Heart right ventricle (tissue), 16 donors: ENCODE measurements at regions not wholly inside any gene's neighbourhood (a gene's known extent, or its start where the extent isn't known, plus 50 kb on each side); places are given as distances from the start of the nearest gene placed in this dataset.

Experiments
- ATAC-seq, 8 donors: fragments of 200-7000 bp; cut with Tn5 transposase; one replicate each; pipeline ENCODE4 v1.9.1; 2020; ENCODE audit warnings: mild to moderate bottlenecking in 8 of 8, moderate library complexity in 8 of 8, moderate number of reproducible peaks in 1 of 8
- DNase-seq, 2 donors: peaks; one replicate each; pipeline ENCODE4 v3.0.0-alpha.2; 2020
- H3K27ac ChIP-seq, 10 donors: fragments of 200-600 bp; sonication (generic) in 2 of 10; one replicate each; pipeline versions ENCODE4 v1.5.0 to v1.8.0; 2020 to 2022; ENCODE audit warnings: mild to moderate bottlenecking in 3 of 10
- H3K27me3 ChIP-seq, 7 donors: fragments of 200-600 bp; one replicate each; pipeline ENCODE4 v1.8.0; 2021 to 2022; ENCODE audit warnings: mild to moderate bottlenecking in 2 of 7
- H3K36me3 ChIP-seq, 9 donors: fragments of 200-600 bp; sonication (generic) in 1 of 9; one replicate each; pipeline versions ENCODE4 v1.5.0 to v1.8.0; 2020 to 2022; ENCODE audit warnings: mild to moderate bottlenecking in 2 of 9
- H3K4me1 ChIP-seq, 9 donors: fragments of 200-600 bp; sonication (generic) in 1 of 9; one replicate each; pipeline versions ENCODE4 v1.5.0 to v1.8.0; 2020 to 2022; ENCODE audit warnings: mild to moderate bottlenecking in 4 of 9
- H3K4me3 ChIP-seq, 10 donors: fragments of 200-600 bp; sonication (generic) in 2 of 10; one replicate each; pipeline versions ENCODE4 v1.5.0 to v1.8.0; 2020 to 2022; ENCODE audit warnings: mild to moderate bottlenecking in 7 of 10, moderate library complexity in 2 of 10
- H3K9me3 ChIP-seq, 11 donors: fragments of 200-600 bp in 10 of 11; sonication (generic) in 2 of 11; one replicate each; pipeline versions ENCODE4 v1.5.0 to v1.8.0; 2013 to 2022; ENCODE audit warnings: mild to moderate bottlenecking in 2 of 11, control low read depth in 1 of 11, moderate library complexity in 1 of 11
- WGBS, 2 donors: extraction: QIAGEN DNeasy Blood & Tissue Kit; methylation state at CpG; one replicate each; pipeline ENCODE4 v1.1.7; 2013; ENCODE audit warnings: inconsistent platforms in 1 of 2; 5-methylcytosine and 5-hydroxymethylcytosine counted together
- intact Hi-C, 10 donors: fragments of 100-400 bp; cut with DNase I; formaldehyde crosslinking; loops; one replicate each; pipeline versions ENCODE4 v1.11.1 to v1.14.2; 2022
- TF ChIP-seq, protein P1 (sequence below), 9 donors: fragments of 200-600 bp; sonication (generic) in 2 of 9; IDR thresholded peaks; one replicate each; pipeline versions ENCODE4 v1.5.0 to v1.8.0; 2021 to 2022; ENCODE audit warnings: antibody characterized with exemption in 9 of 9, mild to moderate bottlenecking in 5 of 9, moderate library complexity in 1 of 9
- donor health status: Arrhythmogenic right ventricular cardiomyopathy.
- donor health status: ischemic (EF 13 %, LVEDD 7.1; RV severe dilation, severe dysfunction).
- donor health status: healthy with polysubstance abuse.
- donor health status: DM: no; HTN: yes; CAD: no.
- donor health status: DM: no; HTN: no; CAD: no.
- donor health status: ischemic (EF 25% LVEDD 6.9; RV normal size, moderate dysfunction).
- donor health status: ischemic (EF 25% LVEDD 5.7; RV mildly dilated, moderate dysfunction).
- donor health status: healthy.
- donor health status: DM: yes; HTN: yes; CAD: no.
- donor health status: Ischemic cardiomyopathy.
- donor health status: ischemic (EF 35%, LVEDD 5.7; RV mildly dilated, moderate dysfunction).
- donor health status: nonischemic (EF 11% LVEDD 7.7; RV severe dilation, severe dysfunction).
- donor health status: DM: yes; HTN: yes; CAD: no.
- donor health status: PGD.
- donor health status: ischemic (EF 29% LVEDD 5.4; RV normal size, mild dysfunction).
- donor health status: nonischemic (EF 23%, LVEDD 6.1; RV moderate dilation, normal function).

DNA sequence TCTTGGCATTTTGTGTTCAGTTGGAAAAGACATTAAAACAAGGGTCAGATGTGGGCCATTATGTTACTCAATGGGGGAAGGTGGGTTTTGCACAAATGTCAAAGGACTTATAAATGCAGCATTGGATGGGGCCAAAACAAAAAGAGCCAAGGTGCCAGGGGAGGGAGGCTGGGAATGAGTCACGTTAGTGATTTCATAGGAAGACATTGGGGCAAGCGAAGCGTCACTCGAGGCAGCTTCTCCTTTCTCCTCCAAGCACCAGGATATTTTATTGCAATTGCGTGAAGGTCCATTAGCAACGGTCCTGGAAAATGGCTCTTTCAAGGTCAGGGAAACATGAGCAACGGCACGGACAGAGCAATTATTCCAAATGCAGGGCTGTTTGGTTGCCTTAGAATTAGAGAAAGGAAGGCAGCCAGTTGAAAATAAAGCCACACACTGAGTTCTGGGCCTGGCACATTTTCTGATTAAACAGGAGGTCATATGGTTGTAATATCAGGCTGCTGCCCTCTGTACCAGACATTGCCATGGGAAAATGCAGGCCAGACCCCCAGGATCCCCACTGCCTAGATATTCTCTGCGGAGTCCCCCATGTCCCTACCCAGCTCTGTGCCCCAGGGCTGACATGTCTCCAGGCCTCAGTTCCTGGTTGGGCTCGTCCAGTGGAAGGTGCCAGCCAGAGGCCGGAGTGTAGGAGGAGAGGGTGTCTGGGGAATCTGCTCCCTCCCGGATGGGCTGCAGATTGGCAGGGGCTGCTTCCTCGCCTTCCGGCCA is 63.3 kb upstream of the NANOS1 start:
- Histone ChIP-seq H3K4me3 (no peak overlapping the region), H3K27ac (peak overlapping the region in 8 of 10 donors; percentile 31 to 74 (median 56)), H3K27me3 (no peaks in the 10 kb centered on the region), H3K36me3 (no peaks in the 10 kb centered on the region), H3K4me1 (peaks cover 0 to 35% (median 6%) of the 10 kb centered on the region in 9 donors), H3K9me3 (no peaks in the 10 kb centered on the region)
- WGBS, 2 donors, result 59 to 61% methylated on average over 14 of the region's 14 CpGs
- intact Hi-C loops, result loop anchor here in 2 of 10 donors (5.0 kb wide), 2 partner anchors 56 to 61 kb away; partner anchors contain the start of gene NANOS1 (in 1 of the 2)
- TF ChIP-seq, protein P1, sequence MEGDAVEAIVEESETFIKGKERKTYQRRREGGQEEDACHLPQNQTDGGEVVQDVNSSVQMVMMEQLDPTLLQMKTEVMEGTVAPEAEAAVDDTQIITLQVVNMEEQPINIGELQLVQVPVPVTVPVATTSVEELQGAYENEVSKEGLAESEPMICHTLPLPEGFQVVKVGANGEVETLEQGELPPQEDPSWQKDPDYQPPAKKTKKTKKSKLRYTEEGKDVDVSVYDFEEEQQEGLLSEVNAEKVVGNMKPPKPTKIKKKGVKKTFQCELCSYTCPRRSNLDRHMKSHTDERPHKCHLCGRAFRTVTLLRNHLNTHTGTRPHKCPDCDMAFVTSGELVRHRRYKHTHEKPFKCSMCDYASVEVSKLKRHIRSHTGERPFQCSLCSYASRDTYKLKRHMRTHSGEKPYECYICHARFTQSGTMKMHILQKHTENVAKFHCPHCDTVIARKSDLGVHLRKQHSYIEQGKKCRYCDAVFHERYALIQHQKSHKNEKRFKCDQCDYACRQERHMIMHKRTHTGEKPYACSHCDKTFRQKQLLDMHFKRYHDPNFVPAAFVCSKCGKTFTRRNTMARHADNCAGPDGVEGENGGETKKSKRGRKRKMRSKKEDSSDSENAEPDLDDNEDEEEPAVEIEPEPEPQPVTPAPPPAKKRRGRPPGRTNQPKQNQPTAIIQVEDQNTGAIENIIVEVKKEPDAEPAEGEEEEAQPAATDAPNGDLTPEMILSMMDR (IDR thresholded peaks at IDR 0.05), result no peak
- DNase-seq (peak; percentile 21 to 41), ATAC-seq (peak; percentile 54 to 85 (median 72))

DNA sequence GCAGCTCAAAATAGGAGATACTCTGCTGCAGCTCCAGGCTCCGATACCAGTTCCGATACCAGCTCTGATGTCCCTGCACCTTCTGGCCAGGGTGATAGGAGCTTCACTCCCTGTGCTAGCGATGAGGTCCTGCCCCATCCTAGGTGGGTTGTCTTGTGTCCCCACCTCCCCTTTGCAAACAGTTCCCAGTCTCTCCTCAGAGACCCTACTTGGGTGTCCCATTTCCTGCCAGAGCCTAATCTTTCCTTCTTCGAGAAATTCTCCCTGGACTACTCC is 62.7 kb upstream of the NANOS1 start:
- Histone ChIP-seq H3K4me3 (no peak overlapping the region), H3K4me1 (peaks cover 0 to 32% (median 6%) of the 10 kb centered on the region in 9 donors), H3K36me3 (no peaks in the 10 kb centered on the region), H3K27ac (peak overlapping the region in 6 of 10 donors; percentile 31 to 74 (median 63)), H3K9me3 (no peaks in the 10 kb centered on the region), H3K27me3 (no peaks in the 10 kb centered on the region)
- WGBS, 2 donors, result 51 to 52% methylated on average over 4 of the region's 4 CpGs
- DNase-seq (no peak), ATAC-seq (no peak)
- TF ChIP-seq, protein P1 (IDR thresholded peaks at IDR 0.05), result no peak
- intact Hi-C loops, result loop anchor here in 2 of 10 donors (5.0 kb wide), 2 partner anchors 56 to 61 kb away; partner anchors contain the start of gene NANOS1 (in 1 of the 2)

DNA sequence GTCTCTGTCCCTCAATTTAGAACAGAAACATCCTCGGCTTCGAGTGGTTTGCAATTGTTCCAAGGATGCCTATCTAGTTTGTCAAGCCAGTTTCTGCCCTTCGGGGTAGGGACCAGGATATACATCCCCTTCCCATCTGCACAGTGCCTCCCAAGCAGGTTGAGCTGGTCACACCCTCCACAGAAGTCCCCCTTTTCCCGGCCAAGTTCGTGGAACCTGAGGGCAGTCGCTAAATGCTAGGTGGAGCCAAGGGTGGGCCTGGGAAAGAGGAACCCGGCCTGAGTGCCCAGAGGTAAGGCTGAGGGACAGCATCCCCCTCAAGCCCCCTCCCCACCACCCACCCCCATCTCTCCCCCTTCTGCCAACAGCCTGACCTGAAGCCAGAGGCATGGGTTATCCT is 62.4 kb upstream of the NANOS1 start:
- peaks cover 0 to 32% (median 6%) of the 10 kb centered on the region in 9 donors for H3K4me1 ChIP-seq
- DNase-seq (no peak), ATAC-seq (peak in 1 of 8 donors; percentile 33)
- H3K27ac ChIP-seq, result no peak overlapping the region
- no peaks in the 10 kb centered on the region for H3K9me3 ChIP-seq
- TF ChIP-seq, protein P1 (IDR thresholded peaks at IDR 0.05), result no peak
- intact Hi-C loops, result loop anchor here in 2 of 10 donors (5.0 kb wide), 2 partner anchors 55 to 60 kb away; partner anchors contain the start of gene NANOS1 (in 1 of the 2)
- no peaks in the 10 kb centered on the region for H3K27me3 ChIP-seq
- H3K36me3 ChIP-seq, result no peaks in the 10 kb centered on the region
- H3K4me3 ChIP-seq, result no peak overlapping the region
- 63 to 70% methylated on average over 7 of the region's 7 CpGs for WGBS, 2 donors

DNA sequence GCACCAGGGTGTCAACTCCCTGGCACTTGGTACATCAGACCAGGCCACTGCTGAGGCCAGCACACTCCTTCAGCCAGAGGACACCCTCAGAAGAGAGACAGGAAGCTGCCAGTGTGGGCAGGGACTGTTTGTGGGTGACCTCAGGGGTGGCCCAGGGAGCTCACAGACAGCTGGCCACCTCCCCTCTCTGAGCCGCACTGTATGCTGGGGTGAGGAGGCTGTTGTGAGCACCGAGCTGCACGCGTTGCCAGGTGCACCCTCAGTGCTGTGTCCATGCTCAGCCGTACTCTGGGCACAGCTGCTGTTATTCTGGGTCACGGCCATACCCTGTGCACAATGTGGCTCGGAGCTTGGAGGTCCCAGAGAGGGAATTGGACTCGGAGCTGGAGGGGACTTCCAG is 61.5 kb upstream of the NANOS1 start:
- H3K4me3 ChIP-seq, result no peak overlapping the region
- 72 to 78% methylated on average over 8 of the region's 8 CpGs for WGBS, 2 donors
- H3K4me1 ChIP-seq, result peaks cover 0 to 32% (median 6%) of the 10 kb centered on the region in 9 donors
- H3K36me3 ChIP-seq, result no peaks in the 10 kb centered on the region
- intact Hi-C loops, result loop anchor here in 2 of 10 donors (5.0 kb wide), 2 partner anchors 54 to 59 kb away; partner anchors contain the start of gene NANOS1 (in 1 of the 2)
- ATAC-seq, result peak; percentile 19 to 71 (median 48)
- no peaks in the 10 kb centered on the region for H3K27me3 ChIP-seq
- TF ChIP-seq, protein P1 (IDR thresholded peaks at IDR 0.05), result no peak
- DNase-seq, result no peak
- H3K27ac ChIP-seq, result no peak overlapping the region
- peaks cover 0 to under 1% (median 0%) of the 10 kb centered on the region in 11 donors for H3K9me3 ChIP-seq
